ENCODE measurements at regions not wholly inside any gene's neighbourhood (a gene's known extent, or its start where the extent isn't known, plus 50 kb on each side); places are given as distances from the start of the nearest gene placed in this dataset.

DNA sequence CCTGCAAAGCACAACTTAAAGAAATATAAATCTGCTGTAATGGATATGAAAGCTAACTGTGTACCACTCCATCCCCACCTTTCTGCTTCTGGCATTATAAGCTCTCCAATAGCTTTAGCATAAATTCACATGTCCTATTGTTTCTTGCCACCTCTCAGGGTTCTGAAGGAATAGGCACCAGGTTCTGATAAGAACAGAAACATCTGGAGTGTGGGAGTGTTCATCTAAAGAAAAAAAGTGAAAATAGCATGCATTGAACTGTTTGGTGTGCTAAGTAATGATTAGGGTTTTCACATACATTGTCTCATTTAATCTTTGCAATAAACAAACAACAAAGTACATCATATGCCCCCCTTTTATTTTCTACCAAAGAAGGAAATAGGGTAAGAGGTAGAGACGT, 72.3 kb downstream of the FAM76B start:
- H3K36me3 Mint-ChIP-seq, result no peaks in the 10 kb centered on the region
- no peak overlapping the region for H3K4me3 Mint-ChIP-seq
- DNase-seq (ENCODE audit: low spot score), result no peak
- Histone ChIP-seq H3K79me2 (ENCODE audit: low read depth) (no peaks in the 10 kb centered on the region), H3K4me1 (no peaks in the 10 kb centered on the region), H3K36me3 (no peaks in the 10 kb centered on the region), H3K27me3 (no peaks in the 10 kb centered on the region), H3K27ac (no peak overlapping the region), H3K4me2 (no peak overlapping the region), H3K4me3 (no peak overlapping the region), H2AFZ (replicated peaks) (peak overlapping the region; percentile 52), H3K9me3 (ENCODE audit: low read depth) (no peaks in the 10 kb centered on the region), H3F3A (ENCODE audit: low read depth) (no peaks in the 10 kb centered on the region), H3K9ac (no peak overlapping the region), H4K20me1 (ENCODE audit: low read depth) (no peaks in the 10 kb centered on the region)
- H3K27me3 Mint-ChIP-seq (ENCODE audit: insufficient read depth, low read depth), result no peaks in the 10 kb centered on the region
- H3K4me1 Mint-ChIP-seq, result peaks cover 10% of the 10 kb centered on the region
- H3K27ac Mint-ChIP-seq, result no peak overlapping the region
- no peaks in the 10 kb centered on the region for H3K9me3 Mint-ChIP-seq
- TF ChIP-seq EZH2phosphoT487 (IDR thresholded peaks at IDR 0.05), result no peak
- TF ChIP-seq, protein P1, sequence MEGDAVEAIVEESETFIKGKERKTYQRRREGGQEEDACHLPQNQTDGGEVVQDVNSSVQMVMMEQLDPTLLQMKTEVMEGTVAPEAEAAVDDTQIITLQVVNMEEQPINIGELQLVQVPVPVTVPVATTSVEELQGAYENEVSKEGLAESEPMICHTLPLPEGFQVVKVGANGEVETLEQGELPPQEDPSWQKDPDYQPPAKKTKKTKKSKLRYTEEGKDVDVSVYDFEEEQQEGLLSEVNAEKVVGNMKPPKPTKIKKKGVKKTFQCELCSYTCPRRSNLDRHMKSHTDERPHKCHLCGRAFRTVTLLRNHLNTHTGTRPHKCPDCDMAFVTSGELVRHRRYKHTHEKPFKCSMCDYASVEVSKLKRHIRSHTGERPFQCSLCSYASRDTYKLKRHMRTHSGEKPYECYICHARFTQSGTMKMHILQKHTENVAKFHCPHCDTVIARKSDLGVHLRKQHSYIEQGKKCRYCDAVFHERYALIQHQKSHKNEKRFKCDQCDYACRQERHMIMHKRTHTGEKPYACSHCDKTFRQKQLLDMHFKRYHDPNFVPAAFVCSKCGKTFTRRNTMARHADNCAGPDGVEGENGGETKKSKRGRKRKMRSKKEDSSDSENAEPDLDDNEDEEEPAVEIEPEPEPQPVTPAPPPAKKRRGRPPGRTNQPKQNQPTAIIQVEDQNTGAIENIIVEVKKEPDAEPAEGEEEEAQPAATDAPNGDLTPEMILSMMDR (IDR thresholded peaks at IDR 0.05), result no peak
- no peak for TF ChIP-seq EZH2 (IDR thresholded peaks at IDR 0.05)

DNA sequence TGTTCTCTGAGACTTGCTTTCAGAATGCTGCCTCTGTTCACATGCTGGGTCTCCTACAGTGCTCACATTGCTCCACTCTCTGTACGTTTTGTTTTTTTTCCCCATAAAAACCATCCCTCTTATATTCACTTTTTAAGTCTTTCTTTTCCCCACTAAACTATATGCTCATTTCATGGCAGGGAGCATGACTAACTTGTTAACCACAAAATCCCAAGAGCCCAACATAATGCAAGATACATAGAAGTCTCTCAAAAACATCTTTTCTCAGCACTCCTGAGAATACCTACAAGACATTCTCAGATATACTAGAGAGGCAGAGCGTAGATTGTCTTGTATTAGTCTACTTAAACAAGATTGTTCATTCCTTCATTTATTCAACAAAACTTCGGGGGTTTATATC, 73.3 kb downstream of the FAM76B start:
- H3K27ac ChIP-seq, result no peak overlapping the region
- no peaks in the 10 kb centered on the region for H3K79me2 ChIP-seq (ENCODE audit: low read depth)
- H3K9me3 Mint-ChIP-seq, result no peaks in the 10 kb centered on the region
- no peaks in the 10 kb centered on the region for H3K27me3 Mint-ChIP-seq (ENCODE audit: insufficient read depth, low read depth)
- peaks cover 16% of the 10 kb centered on the region for H3K4me1 Mint-ChIP-seq
- H3K36me3 Mint-ChIP-seq, result no peaks in the 10 kb centered on the region
- H2AFZ ChIP-seq (replicated peaks), result peak overlapping the region; percentile 32
- H3K4me3 ChIP-seq, result no peak overlapping the region
- H3F3A ChIP-seq (ENCODE audit: low read depth), result no peaks in the 10 kb centered on the region
- DNase-seq (ENCODE audit: low spot score), result no peak
- H3K36me3 ChIP-seq, result no peaks in the 10 kb centered on the region
- no peak overlapping the region for H3K9ac ChIP-seq
- TF ChIP-seq, protein P1 (IDR thresholded peaks at IDR 0.05), result no peak
- TF ChIP-seq EZH2phosphoT487 (IDR thresholded peaks at IDR 0.05) (no peak), EZH2 (IDR thresholded peaks at IDR 0.05) (no peak)
- H3K4me2 ChIP-seq, result no peak overlapping the region
- peak overlapping the region; percentile 4 for H3K27ac Mint-ChIP-seq
- H3K9me3 ChIP-seq (ENCODE audit: low read depth), result no peaks in the 10 kb centered on the region
- H4K20me1 ChIP-seq (ENCODE audit: low read depth), result no peaks in the 10 kb centered on the region
- H3K4me3 Mint-ChIP-seq, result no peak overlapping the region
- H3K27me3 ChIP-seq, result no peaks in the 10 kb centered on the region
- H3K4me1 ChIP-seq, result no peaks in the 10 kb centered on the region

DNA sequence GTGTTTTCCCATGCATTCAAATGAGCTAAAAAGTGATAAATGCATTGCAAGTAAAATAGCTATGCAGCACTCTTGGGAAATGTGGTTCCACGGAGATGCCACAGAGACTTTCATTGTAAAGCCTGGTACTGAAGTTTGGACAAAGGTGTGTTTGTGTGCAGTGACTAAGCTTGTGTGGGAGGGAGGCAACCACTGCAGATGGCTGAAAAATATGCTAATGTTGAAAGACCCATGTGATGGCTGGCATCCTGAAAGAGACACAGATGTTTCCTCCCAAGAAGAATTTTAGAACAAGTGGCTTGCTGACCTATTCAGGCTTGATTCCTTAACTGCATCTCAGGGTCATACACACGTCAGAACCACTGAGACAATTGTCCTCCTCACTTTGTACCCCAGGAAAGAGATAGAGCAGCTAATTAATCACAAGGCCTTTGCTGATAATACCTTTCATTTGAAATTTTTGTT, 73.8 kb downstream of the FAM76B start:
- no peak overlapping the region for H3K4me2 ChIP-seq
- H3K27ac Mint-ChIP-seq, result no peak overlapping the region
- no peak for DNase-seq (ENCODE audit: low spot score)

More for the DNA sequence above, 73.8 kb downstream of the FAM76B start:
- Histone ChIP-seq H3K36me3 (no peaks in the 10 kb centered on the region), H3F3A (ENCODE audit: low read depth) (no peaks in the 10 kb centered on the region), H3K27me3 (no peaks in the 10 kb centered on the region), H4K20me1 (ENCODE audit: low read depth) (no peaks in the 10 kb centered on the region), H2AFZ (replicated peaks) (peak overlapping the region; percentile 32), H3K4me3 (no peak overlapping the region), H3K9me3 (ENCODE audit: low read depth) (no peaks in the 10 kb centered on the region), H3K9ac (no peak overlapping the region), H3K4me1 (no peaks in the 10 kb centered on the region), H3K79me2 (ENCODE audit: low read depth) (no peaks in the 10 kb centered on the region), H3K27ac (no peak overlapping the region)
- H3K36me3 Mint-ChIP-seq, result no peaks in the 10 kb centered on the region
- H3K27me3 Mint-ChIP-seq (ENCODE audit: insufficient read depth, low read depth), result no peaks in the 10 kb centered on the region
- no peaks in the 10 kb centered on the region for H3K9me3 Mint-ChIP-seq
- H3K4me1 Mint-ChIP-seq, result peaks cover 19% of the 10 kb centered on the region
- H3K4me3 Mint-ChIP-seq, result no peak overlapping the region
- TF ChIP-seq EZH2 (IDR thresholded peaks at IDR 0.05) (no peak), EZH2phosphoT487 (IDR thresholded peaks at IDR 0.05) (no peak)
- TF ChIP-seq, protein P1 (IDR thresholded peaks at IDR 0.05), result no peak
